COLO829 (cell line): ENCODE measurements at regions not wholly inside any gene's neighbourhood (a gene's known extent, or its start where the extent isn't known, plus 50 kb on each side); places are given as distances from the start of the nearest gene placed in this dataset.

ENCODE experiments used
- DNase-seq: peaks from one replicate; pipeline ENCODE4 v3.0.0; 2012; ENCODE audit warnings: low spot score

GRCh38 chr5:30051976-30052375, 1141.5 kb upstream of the CDH6 start:
- no peak for DNase-seq

DNA sequence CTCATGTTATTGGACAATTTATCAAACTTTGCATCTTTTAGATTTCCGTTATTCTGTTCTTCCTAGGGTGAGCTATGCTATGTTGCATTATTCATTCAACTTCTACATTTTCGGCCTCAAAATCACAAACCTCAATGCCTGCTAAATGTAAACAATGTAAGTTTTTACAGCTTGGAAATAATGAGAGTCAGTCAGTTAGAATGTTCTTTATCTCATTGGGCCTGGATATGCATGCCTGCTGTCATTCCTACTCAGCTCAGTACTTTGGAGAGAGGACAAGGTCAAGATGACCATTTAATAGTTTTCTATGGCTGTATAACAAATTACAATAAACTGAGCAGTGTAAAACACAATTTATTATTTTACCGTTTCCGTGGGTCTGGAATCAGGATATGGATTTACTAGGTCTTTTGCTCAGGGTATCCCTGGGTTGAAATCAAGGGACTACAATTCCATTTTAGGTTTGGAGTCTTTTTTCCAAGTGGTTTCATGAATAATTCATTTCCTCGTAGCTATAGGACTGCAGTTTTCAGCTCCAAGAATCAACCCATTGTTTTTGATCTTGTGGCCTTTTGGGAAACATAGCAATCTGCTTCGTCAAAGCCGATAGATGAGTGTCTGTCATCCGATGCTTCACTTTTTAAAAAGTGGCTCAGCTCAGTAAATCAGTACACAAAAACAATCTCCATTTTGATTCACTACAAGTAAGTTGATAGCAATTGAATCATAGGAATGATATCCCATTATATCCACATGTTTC, 1143.2 kb upstream of the CDH6 start:
- DNase-seq, result peak; percentile 9

GRCh38 chr5:30042677-30043076, 1150.8 kb upstream of the CDH6 start:
- no peak for DNase-seq

GRCh38 chr5:30041831-30042385, 1151.6 kb upstream of the CDH6 start:
- DNase-seq, result no peak

DNA sequence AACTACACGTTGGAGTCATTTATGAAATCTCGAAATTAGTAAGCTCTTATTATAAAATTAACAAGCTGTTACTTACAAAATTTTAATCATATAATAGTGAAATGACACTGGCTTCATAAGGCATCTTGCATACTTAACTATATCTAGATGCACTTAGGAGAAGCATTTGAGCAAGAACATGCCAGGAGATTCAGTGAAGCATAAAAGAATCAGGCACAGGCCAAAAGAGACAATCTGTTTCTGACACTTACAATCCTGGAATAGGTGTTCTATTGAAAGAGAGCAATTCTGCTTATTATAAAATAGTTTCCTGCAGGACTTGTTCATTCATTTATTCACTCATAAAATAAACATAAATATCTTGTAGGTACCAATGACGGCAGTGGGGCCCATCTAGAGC, 1152.2 kb upstream of the CDH6 start:
- no peak for DNase-seq

GRCh38 chr5:30040488-30041118, 1152.9 kb upstream of the CDH6 start:
- DNase-seq, result peak; percentile 9

DNA sequence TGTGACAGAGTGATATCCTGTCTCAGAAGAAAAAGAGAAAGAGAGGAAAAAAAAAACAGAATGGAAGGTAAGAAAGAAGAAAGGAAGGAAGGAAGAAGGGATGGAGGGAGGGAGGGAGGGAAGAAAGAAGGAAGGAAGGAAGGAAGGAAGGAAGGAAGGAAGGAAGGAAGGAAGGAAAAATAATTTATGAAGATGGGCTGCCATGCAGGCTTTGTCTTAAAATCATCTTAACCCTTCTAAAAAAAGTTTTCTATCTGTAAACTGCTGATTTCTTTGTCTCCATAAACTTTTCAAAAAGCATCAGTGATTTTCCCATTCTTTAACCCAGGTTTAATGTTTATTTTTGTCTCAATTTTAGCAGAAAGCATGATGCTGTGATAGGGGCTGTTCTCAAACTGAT, 1154.1 kb upstream of the CDH6 start:
- no peak for DNase-seq

DNA sequence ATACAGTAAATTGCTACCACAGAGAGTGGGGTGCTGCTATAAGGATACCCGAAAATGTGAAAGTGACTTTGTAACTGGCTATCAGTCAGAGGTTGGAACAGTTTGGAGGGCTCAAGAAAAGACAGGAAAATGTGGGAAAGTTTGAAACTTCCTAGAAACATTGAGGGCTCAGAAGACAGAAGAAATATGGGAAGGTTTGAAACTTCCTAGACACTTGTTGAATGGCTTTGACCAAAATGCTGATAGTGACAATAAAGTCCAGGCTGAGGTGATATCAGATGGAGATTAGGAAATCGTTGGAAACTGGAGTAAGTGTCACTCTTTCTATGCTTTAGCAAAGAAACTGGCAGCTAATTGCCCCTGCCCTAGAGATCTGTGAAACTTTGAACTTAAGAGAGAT, 1158.6 kb upstream of the CDH6 start:
- DNase-seq, result no peak

- DNase-seq, result no peak
Observed at GRCh38 chr5:30030101-30030500, 1163.4 kb upstream of the CDH6 start.

DNA sequence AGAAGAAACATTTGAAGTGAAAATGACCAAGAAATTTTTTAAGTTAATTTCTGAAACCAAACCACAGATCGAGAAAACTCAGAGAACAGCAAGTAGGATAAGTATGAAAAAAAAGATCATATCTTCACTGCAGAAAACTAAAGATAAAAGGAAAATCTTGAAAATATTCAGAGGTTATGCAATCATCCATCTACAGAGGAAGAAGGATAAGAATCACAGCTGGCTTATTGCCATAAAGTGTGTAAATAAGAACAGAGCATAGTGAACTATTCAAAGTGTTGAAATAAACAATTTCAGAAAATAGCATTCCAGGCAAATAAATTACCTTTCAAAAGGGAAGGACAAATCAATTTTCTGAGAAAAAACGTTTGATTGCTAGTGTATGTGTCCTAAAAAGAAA, 1191.7 kb upstream of the CDH6 start:
- no peak for DNase-seq

- DNase-seq, result no peak
Observed at GRCh38 chr5:30000231-30000630, 1193.3 kb upstream of the CDH6 start.

GRCh38 chr5:29995154-29995553, 1198.3 kb upstream of the CDH6 start:
- no peak for DNase-seq

GRCh38 chr5:29994519-29994918, 1199.0 kb upstream of the CDH6 start:
- no peak for DNase-seq

DNA sequence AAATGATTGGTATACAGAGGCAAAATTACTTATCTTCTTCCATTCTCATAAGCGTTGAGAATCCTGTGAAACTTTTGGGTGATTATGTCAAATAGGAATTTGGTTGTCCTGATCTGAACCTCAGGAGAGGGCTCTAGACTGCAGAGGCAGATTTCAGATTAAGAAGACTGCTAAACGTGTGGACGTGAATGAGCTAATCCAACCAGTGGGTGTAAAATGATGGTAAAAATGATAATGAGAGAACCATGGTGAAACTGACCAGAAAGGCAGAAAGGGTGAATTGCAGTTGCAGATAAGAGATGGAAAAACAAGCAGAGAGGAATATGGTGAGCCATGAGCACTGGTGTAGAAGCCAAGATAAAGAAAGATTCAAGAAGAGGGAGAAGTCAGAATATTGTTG, 1200.2 kb upstream of the CDH6 start:
- no peak for DNase-seq

GRCh38 chr5:29992248-29992647, 1201.2 kb upstream of the CDH6 start:
- no peak for DNase-seq

DNA sequence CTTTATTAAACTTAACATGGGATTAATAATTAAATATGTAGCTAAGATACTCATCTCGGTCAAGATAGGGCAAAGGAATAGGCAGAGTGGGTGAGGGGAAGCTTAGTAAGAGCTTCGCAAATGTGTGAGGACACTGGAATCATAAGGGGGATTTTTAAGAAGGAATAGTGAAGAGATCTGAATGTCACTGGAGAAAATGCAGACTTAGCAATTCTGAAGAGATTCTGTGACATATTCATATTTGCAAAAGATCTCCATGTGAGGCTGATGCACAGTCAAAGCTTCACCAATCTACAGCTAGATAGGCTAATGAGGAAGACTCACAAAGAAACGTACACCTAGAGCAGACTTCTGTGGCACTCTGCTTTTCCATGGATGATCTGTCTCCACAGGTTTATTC, 1202.8 kb upstream of the CDH6 start:
- DNase-seq, result no peak

GRCh38 chr5:29984156-29984540, 1209.3 kb upstream of the CDH6 start:
- DNase-seq, result no peak

- DNase-seq, result no peak
Observed at GRCh38 chr5:29983528-29984155, 1209.8 kb upstream of the CDH6 start.

GRCh38 chr5:29982457-29982856, 1211.0 kb upstream of the CDH6 start:
- no peak for DNase-seq

DNA sequence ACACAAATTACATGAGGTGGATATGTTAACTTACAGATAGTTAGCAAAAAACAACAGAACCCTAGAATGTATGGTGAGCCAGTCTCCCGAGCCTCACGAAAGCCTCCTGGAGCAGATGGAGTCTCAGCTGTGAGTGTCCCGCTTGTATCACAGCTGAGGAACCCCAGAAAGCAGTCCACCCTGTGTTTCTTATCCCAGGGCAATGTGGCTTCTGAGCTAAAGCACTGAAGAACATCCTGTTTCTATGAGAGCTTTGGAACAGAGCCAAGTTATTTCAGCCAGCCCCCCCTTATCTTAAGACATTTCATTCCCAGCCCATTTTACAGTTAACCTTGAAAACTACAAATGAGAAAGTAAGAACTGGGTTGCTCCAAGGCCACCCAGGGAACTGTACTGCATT, 1220.9 kb upstream of the CDH6 start:
- no peak for DNase-seq

DNA sequence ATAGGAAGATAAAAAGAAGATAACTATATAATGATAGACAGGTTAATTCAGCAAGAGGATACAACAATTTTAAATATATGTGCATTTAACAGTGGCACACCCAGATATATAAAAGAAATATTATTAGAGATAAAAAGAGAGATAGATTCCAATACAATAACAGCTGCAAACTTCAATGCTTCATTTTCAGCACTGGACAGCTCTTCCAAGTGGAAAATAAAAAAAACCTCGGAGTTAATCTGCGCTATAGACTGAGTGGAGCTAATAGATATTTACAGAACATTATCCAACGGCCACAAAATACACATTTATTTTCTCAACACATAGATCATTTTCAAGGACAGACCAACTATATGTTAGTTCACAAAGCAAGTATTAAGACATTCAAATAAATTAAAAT, 1229.5 kb upstream of the CDH6 start:
- DNase-seq, result no peak

- DNase-seq, result no peak
Observed at GRCh38 chr5:29960323-29960722, 1233.2 kb upstream of the CDH6 start.

DNA sequence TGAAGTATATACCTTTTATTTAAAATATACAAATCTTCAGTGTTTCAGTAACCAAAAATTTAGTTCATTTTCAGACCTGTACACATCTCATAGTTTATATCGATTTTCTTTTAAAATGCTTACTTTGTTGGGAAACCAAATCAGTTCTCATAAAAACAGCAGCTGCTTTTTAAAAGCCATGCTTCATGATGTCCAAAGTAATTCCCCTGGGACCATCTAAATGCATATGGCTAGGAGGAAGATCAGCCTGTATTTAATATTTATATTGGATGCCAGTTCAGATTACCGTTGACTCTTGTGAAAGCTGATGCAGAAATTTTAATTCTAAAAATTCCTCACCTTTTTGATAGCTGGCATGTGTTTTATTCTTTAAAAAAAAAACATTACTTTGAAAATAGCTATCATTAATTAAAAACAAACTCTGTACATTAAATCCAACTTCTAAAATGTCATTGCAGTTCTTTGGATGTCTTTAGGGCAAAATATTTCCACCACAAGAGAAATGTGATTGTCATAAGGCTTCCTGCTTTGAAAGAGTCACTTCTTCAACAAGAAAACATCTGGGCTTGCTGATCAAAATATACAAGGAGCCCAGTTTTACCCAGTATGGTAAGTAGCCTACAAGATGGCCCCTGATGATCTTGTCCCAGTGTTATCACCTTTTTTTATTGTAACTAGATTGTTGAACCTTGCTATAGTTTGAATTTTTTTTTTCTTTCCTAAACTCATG, 1242.9 kb upstream of the CDH6 start:
- no peak for DNase-seq
